ENCODE measurements at regions not wholly inside any gene's neighbourhood (a gene's known extent, or its start where the extent isn't known, plus 50 kb on each side); places are given as distances from the start of the nearest gene placed in this dataset.

DNA sequence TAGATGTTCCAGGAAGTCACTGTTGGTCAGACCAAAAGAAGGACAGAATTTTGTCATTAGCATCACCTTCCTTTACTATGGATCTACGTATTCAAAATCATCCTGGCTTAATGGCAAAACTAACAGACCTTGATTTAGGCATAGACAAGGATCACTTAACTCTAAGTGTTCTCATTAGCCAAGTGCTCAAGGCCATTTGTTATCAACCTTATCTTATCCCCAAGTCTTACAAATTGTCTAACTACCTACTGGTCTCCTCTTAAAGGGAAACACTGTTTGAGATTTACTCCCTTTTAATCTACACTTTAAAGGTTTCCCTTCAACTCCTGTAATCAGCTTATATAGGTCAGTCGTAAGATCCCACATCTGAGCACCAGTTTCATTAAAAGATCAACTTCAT lies 1197.5 kb upstream of the C9orf72 start:
- in situ Hi-C loops (cut with MboI; ENCODE audit: low sequenced_read_pairs), result no loop called here

DNA sequence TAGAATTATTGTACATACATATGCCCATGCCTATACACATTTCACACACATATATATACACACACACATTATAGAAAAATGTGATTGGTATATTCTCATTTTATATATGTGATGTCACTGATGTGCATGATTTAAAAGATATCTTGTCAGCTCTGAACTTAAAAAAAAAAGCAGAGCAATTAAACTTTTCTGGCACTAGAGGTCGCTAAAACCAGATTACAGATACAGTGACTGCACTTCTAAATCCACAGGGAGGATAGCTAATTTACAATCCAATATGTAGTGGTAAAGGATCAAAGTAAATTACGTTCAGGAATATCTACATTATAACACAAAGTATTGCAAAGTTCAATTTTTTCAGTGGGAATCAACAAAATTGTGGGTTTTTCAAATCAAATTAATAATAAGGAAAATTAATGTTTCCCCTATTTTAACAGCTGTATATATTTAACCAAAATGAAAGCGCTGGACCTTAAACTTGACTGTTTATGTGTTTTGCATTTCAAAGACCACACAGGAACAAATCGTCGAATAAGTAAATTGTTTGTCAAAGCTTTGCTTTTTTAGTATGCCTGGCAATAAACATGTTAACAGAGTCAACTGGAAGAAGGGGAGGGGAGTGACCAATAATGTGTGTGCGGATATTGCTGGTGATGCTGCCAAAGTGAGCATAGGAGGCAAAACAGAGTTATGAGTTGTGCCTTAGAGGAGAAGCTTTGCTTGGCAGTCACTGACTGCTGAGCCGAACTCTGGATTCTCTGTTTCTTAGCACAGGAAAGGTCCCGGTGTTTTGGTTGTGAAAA lies 1201.4 kb upstream of the C9orf72 start:
- in situ Hi-C loops (cut with MboI; ENCODE audit: low sequenced_read_pairs), result no loop called here

DNA sequence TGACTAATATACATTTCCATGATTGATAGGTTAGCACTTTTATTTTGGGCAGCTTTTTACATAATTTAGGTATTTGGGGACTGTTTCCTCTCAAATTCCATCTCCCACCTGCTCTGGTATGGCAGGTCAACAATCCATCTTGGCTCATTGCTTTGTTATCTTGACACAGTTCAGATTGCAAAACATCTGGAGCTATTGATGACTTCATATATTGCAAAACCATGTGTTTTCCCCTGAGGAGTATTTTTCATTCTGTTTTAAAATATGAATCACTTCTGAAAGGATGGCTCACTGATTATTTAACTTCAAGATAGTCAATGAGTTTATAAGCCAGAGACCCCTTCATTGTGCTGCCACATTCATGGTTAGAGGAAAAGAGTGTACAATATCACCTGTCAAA lies 1206.0 kb upstream of the C9orf72 start:
- in situ Hi-C loops (cut with MboI; ENCODE audit: low sequenced_read_pairs), result no loop called here

DNA sequence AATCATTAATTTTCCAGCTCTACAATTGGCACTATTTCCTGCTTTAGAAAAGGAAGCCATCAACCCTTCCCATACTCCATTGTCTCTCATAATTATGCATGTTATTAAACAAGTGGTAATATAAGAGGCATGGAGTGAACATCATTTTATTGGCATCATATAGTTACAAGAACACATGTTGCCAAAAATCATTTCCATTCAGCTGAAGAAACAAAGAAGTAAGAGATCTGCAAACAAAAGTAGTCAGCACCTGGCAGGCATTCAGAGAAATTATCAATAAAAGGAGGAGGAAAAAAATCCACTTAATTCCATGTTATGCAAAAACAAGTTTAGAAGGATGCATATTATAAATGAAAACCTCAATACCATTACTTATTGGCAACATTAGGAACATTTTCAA lies 1208.2 kb upstream of the C9orf72 start:
- in situ Hi-C loops (cut with MboI; ENCODE audit: low sequenced_read_pairs), result no loop called here

DNA sequence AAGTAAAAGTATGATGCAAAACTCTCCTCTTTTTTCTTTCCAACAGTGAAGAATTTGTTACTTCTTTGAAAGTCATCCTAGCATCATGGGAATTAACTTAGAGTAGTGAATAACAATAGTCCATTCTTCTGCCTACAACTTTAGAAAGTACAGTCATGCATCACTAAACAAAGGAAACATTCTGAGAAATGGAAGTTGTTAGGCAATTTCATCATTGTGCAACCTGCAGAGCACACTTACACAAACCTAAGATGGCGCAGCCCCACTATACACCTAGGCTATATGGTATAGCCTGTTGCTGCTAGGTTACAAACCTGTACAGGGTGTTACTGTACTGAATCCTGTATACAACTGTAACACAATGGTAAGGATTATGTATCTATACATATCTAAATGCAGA lies 1209.3 kb upstream of the C9orf72 start:
- in situ Hi-C loops (cut with MboI; ENCODE audit: low sequenced_read_pairs), result no loop called here

DNA sequence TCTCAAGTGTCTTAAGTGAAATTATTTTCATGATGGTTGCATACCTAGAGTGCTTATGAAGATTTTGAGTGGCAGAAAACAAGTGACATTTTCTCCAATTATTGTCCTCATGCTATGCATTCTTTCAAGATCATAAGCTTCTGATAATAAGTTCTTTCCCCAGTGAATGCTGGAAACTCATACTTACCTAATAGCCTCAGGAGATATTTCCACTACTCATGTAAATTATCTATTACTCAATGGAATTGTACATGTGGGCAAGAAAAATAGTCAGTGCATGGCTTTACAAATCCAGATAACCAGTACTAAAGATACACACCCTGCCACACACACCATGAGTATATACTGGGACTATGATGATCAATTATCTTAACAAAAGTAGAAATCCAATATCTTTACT lies 1219.4 kb upstream of the C9orf72 start:
- in situ Hi-C loops (cut with MboI; ENCODE audit: low sequenced_read_pairs), result no loop called here

DNA sequence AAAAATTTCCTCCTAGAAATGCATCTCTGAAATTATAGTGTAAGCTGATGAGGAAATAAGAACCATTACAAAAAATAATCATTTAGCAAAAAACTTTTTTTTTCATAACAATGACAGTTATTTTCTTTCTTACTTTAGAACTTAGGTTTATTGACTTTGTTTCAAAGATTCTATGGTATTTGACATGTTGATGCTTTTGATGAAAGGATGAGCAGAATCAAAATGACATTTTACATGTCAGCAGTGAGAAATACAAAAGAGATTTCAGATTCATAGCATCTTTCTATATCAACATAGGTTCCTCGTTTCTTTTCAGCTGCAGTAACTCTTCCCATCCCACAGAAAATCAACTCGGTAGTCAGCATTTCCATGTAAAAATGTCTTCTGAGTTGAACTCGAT lies 1226.6 kb upstream of the C9orf72 start:
- in situ Hi-C loops (cut with MboI; ENCODE audit: low sequenced_read_pairs), result no loop called here

DNA sequence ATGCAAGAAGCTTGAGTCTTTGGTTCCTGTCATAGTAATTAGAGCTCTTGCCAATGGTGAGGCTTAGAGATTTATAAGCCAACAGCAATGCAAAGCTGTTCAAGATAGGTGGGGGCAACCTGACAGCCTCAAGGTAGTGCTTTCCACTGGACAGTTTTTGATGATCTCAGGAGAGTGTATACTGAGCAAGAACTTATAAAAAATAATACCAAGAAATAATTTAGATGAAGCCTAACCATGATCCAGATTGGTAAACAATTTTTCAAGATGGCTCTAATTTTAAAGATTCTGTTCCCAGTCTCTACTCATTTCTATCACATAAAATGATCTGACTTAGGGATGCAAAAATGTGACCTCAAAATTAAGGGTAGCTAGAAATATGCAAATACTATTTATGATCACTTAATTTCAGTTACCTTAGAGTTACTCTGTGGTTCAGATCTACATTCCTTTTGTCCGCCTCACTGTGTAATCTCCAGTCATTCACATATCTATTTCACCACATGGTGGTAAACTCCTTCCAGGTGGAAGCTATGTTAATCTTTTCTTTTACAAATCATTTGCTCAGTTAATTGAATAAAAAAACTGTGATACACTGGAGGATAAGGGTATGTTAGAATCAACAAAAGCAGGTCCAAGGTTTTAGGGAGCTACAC lies 1228.0 kb upstream of the C9orf72 start:
- in situ Hi-C loops (cut with MboI; ENCODE audit: low sequenced_read_pairs), result no loop called here

DNA sequence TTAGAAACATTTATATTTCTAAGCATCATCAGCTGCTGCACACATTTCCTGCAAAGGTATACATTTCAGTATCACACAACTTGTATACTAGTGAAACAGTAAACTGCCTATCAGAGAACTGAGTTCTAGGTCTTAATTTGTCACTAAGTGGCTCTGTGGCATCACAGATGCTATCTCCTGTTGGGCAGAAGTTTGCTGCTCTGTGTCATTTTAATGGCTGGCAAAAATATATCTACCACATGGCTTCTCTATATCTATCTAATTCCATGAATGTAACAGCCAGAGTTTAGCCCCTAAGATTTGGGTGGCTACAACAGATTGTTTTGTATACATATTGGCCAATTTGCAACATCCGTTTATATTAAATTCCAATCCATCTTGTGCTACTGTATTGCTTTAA lies 1231.9 kb upstream of the C9orf72 start:
- in situ Hi-C loops (cut with MboI; ENCODE audit: low sequenced_read_pairs), result no loop called here

DNA sequence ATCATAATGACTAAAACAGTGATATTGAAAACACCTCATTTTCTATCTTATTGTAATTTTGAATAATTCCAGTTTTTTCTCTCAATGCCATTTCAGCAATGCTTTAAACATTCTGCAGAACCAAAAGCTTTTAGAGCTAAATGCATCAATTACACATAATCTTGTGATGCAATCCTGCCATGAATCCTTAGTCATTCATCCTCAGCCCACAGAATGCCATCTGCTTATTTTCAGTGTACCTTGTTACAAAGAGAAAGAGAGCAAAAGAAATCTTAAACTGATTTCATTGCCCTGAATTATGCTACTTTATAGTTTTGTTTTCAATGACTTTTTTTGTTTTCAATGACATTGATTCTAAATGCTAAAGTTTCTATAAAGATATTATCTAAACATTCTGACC lies 1234.8 kb upstream of the C9orf72 start:
- in situ Hi-C loops (cut with MboI; ENCODE audit: low sequenced_read_pairs), result no loop called here

DNA sequence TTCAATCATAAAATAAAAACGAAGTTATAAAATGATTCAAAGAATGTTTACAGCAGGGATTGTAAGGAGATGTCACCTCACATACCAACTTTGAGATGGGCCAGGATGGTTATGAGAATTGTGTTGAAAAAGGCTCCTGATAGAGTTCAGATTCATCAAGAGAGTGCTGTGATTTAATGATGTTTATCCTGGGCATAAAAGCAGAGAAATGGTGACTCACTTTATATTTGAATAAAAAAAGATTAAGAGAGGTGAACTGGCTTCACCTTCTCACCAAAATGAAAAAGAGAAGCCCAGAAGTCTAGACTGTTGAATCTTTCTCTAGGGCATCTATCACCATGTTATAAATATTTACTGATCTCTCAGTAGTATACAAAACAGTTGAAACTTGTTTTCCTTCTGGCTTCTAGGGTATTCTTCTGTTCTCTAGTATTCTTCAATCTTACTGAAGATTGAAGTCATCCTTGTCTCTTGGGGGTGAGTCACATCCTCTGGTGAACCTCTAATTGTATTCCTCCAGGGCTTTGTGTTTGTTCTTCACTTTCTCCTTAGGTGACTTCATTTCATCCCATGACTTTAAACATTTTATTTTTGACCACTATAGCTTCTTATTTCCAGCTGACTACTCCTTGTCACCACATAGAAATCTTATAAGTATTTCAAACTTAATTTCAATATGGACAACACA lies 1237.3 kb upstream of the C9orf72 start:
- in situ Hi-C loops (cut with MboI; ENCODE audit: low sequenced_read_pairs), result no loop called here

DNA sequence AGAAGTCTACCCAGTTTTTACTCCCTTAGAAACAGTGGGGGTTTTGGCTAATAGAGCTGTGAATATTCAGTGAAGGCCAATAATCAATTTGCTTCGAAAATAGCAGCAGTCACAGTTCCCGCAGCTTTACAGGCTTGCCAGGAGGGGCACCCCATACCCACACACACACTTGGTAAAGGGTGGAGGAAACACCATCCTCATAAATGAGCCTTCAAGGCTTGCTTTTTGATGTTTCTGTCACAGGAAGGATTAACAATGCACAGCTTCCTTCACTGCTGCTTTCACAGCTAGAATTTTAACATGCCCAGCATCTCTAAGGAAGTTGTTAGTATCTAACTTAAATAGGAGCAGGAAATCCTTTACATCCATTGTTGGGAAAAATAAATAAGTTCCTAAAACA lies 1247.5 kb upstream of the C9orf72 start:
- in situ Hi-C loops (cut with MboI; ENCODE audit: low sequenced_read_pairs), result no loop called here

DNA sequence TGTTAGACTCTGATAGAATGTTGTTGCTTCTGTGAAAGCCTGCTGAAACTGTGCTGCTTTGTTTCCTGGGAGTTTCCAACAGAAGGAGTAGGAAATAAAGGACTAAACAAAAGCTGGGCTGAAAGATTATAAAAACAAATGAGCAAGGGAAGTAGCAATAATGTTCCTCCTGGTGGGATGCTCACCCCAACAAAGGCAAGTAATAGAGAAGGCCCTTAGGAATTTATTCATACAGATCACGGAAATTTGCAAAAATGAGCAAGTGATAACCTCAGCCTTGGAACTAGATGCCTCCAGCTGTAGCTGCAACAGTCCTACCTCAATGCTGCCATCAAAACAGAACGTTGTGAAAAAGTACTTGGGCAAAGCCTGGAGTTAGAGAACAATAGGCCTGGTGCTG lies 1248.0 kb upstream of the C9orf72 start:
- in situ Hi-C loops (cut with MboI; ENCODE audit: low sequenced_read_pairs), result no loop called here

DNA sequence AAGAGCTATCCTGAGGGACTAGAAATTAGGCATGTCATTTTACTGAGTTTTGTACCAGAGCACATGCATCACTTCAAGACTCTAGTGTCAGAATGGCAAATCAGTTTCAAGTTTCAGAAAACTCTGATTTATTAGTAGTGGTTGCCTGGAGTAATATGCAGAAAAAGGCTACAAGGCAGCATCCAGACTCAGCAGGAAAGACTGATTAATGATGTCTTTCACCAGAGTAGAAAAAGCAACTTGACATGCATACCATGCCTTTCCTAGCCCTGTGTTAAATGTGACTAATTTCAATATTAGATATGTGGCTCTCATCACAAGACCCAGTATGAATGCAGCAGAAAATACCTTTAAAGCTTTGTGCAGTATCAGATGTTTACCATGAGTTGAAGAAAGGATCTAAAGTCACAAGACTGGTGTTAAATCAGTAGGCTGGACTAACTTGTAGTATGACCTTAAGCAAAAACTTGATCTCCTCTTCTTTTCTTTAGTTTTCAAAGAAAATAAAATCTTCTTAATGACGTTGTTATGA lies 1251.2 kb upstream of the C9orf72 start:
- in situ Hi-C loops (cut with MboI; ENCODE audit: low sequenced_read_pairs), result no loop called here

DNA sequence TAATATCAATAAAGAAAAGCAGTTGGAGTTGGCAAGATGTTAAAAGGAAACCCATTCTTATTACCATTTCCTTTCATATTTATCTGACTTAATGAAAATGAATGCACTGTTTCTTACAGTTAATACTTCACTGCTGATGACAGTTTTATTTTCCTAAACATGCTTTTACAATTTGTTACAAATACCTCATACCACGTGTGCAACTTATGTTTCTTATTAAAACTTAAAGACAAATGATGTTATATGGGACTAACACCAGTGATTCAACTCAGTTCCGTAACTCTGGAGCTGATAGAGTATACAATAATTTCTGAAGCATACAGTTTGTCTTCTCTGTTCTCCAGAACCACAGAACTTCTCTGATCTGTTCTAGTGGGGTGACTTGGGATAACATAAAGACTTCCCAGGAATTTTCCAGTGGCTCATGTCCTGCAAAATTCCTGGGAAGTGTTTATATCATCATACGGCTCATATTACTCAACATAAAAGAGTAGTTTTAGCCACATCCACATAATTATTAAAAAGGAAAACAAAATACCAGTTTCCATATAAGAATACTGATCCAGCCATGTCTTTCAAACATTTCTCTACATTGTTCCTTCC lies 1259.0 kb upstream of the C9orf72 start:
- in situ Hi-C loops (cut with MboI; ENCODE audit: low sequenced_read_pairs), result no loop called here

DNA sequence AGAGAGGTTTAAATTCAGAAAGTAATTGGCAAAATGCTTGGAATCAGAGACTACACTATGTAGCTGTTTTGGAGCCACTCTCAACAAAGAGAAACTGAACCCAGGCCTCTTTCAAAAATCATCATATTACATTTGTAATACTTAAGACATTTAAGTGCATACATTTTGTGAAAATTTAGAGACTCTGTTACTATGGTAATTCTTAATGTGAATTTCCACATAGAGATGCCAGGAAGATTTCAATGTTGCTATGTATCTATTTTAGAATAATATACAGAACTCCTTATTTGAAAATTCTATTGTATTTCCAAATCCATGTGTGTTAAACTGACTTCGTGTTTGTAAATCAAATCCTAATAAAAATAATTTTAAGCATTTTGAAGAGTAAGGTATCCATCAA lies 1260.9 kb upstream of the C9orf72 start:
- in situ Hi-C loops (cut with MboI; ENCODE audit: low sequenced_read_pairs), result no loop called here

DNA sequence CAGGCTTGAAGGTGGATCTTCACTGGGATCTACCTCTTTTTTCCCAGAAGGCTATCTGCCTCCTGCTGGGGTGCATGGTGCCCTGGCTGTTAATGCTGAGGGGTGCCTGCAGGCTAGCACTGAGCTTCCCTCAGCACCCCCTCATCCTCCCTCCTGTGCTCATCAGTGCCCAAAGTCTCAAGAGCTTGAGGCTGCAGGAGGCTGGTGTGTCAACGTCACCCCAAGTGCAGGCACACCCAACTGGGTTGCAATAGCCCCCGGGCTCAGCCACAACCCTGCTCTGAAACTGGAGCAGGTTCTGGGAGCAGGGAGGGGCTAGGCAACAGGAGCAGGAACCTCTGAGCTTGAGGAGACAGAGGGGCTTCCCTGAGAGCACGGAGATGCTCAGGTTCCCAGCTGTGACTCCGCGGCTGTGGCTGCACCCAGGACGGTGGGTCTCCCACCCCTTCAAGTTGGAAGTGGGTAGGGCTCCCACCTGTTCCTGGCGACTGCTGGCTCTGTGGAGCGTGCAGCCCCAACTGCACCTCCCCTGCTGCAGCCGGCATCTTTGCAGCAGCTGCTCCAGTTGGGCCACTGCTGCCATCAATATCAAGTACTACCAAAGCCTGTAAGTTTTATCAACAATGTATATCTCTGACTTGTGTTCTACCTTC lies 1266.6 kb upstream of the C9orf72 start:
- in situ Hi-C loops (cut with MboI; ENCODE audit: low sequenced_read_pairs), result no loop called here

DNA sequence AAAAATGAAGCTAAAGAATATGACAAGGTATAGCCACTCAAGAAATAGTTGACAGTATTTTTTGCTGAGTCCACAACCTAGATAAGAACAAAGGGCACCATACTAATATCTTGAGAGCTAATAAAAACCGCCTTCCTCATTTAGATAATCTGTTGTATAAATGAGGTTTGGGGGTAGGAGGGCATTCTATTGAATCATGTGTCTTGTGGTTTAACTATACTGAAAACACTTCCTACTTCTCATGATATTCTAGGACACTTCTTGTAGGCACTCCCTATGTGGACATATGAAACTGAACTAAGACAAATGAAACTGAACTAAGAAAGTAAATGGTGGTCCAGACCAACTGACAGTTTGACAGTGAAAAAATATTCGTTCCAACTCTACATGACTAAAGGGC lies 1268.5 kb upstream of the C9orf72 start:
- in situ Hi-C loops (cut with MboI; ENCODE audit: low sequenced_read_pairs), result no loop called here

DNA sequence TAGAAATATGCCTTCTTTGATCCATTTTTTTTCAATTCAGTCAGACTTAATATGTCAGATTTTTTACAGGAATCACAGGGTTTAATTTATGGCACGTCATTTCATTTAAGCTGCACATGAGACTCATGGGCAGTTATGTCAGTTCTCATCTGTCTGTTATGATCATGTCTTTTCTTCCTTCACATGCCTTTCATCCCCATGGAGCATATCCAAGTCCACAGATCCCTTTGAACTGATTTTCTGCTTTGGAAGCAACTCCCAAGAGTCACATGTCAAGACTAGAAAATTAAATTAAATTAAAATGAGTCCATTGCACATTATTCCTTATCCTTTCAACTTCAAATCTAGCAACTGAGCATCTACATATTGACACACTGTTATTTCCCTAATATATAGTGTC lies 1274.0 kb upstream of the C9orf72 start:
- in situ Hi-C loops (cut with MboI; ENCODE audit: low sequenced_read_pairs), result no loop called here

DNA sequence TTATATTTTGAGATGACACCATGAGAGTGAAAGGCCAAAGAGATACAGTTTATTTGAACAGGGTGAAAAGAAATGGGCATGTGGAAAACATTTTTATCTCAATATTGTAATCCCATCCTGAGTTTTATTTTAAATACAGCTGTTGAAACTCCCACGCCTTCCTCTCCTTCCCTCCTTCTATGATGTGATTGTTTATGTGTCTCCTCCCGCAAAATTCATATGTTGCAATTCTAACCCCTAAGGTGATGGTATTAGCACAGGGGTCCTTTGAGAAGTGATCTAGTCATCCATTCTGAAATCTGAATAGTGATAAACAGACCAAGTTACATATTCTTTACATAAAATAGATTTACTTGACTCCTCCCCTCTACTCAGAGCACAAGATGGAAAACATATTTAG lies 1275.4 kb upstream of the C9orf72 start:
- in situ Hi-C loops (cut with MboI; ENCODE audit: low sequenced_read_pairs), result no loop called here

DNA sequence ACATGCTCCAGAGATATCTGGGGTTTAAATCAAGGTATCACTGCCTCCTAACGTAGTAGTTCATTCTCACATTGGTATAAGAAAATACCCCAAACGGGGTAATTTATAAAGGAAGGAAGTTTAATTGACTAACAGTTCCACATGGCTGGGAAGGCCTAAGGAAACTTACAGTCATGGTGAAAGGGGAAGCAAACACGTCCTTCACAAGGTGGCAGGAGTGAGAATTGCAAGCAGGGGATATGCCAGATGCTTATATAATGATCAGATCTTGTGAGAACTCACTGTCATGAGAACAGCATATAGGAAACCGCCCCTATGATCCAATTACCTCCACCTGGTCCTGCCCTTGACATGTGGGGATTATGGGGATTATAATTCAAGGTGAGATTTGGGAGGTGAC lies 1280.2 kb upstream of the C9orf72 start:
- in situ Hi-C loops (cut with MboI; ENCODE audit: low sequenced_read_pairs), result no loop called here

Measured in HL-60/S4 (cell line).